ENCODE measurements at regions not wholly inside any gene's neighbourhood (a gene's known extent, or its start where the extent isn't known, plus 50 kb on each side); places are given as distances from the start of the nearest gene placed in this dataset.

GRCh38 chr13:73599232-73600128, 534.7 kb downstream of the KLF12 start:
- Mint-ChIP-seq H3K27ac (no peak overlapping the region), H3K36me3 (ENCODE audit: low read depth) (no peaks in the 10 kb centered on the region), H3K27me3 (no peaks in the 10 kb centered on the region), H3K9me3 (no peaks in the 10 kb centered on the region), H3K4me1 (no peaks in the 10 kb centered on the region), H3K4me3 (no peak overlapping the region)
- DNase-seq: no peak
- intact Hi-C loops (cut with micrococcal nuclease): no loop called here
- ATAC-seq (ENCODE audit: low read depth): no peak
- ChIA-PET POLR2A (no interaction called here), CTCF (no interaction called here)
- no peak for TF ChIP-seq CTCF (IDR thresholded peaks at IDR 0.05)

GRCh38 chr13:73598020-73598712, 536.0 kb downstream of the KLF12 start:
- Mint-ChIP-seq H3K4me3 (no peak overlapping the region), H3K4me1 (no peaks in the 10 kb centered on the region), H3K9me3 (no peaks in the 10 kb centered on the region), H3K27me3 (no peaks in the 10 kb centered on the region), H3K27ac (no peak overlapping the region), H3K36me3 (ENCODE audit: low read depth) (no peaks in the 10 kb centered on the region)
- DNase-seq: no peak
- no peak for TF ChIP-seq CTCF (IDR thresholded peaks at IDR 0.05)
- ATAC-seq (ENCODE audit: low read depth): no peak
- intact Hi-C loops (cut with micrococcal nuclease): no loop called here
- CTCF ChIA-PET: no interaction called here
- POLR2A ChIA-PET: no interaction called here

DNA sequence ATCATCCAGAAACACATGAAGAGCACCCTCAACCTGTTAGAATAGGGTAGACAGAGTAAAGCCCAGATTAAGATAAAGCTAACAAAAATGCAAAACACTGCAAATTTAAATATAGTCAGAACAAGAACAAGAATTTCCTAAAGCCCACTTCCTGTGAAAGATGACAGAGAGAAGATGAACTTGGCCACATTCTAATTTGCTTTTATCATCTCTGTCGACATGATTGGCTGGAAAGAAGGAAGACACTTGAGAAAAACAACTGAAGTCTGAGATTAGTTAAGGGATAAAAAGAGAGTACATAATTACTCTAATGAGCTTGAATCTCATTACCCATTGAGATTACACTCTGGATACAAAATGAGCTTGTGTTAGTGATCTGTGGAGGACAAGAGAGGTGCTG, 537.6 kb downstream of the KLF5 start:
- ChIA-PET CTCF (no interaction called here), POLR2A (no interaction called here)
- TF ChIP-seq CTCF (IDR thresholded peaks at IDR 0.05): no peak
- no peak overlapping the region for H3K27ac Mint-ChIP-seq
- intact Hi-C loops (cut with micrococcal nuclease): no loop called here
- H3K36me3 Mint-ChIP-seq (ENCODE audit: low read depth): no peaks in the 10 kb centered on the region
- H3K27me3 Mint-ChIP-seq: no peaks in the 10 kb centered on the region
- no peak for ATAC-seq (ENCODE audit: low read depth)
- no peaks in the 10 kb centered on the region for H3K9me3 Mint-ChIP-seq
- no peak for DNase-seq
- H3K4me1 Mint-ChIP-seq: no peaks in the 10 kb centered on the region
- H3K4me3 Mint-ChIP-seq: no peak overlapping the region

DNA sequence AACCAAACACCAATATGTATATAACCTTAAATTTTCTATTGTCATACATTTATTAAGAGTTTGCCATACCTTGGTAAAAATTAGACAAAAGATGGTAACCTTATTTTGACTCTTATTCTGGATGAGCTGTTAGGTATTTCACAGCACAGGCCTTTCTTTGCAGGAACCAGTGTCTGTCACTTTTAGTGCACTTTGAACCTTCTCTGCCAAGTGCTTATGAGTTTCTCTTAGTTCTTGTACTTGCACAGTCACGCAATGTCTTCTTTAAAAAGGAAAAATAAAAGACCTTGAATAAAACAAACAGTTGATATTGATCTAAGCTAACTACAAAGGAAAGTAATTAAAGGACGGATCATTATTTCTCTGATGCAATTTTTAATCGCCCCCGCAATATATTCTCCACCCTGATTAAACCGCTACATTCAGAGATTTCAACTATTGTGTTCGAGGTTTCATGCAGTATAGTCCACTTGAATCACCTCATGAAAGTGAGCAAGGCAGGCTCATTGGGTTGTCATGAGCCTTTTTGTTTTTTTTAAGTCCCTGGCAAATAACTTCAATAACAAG, 534.5 kb downstream of the KLF5 start:
- CTCF ChIA-PET: no interaction called here
- no peak overlapping the region for H3K4me3 Mint-ChIP-seq
- no peaks in the 10 kb centered on the region for H3K4me1 Mint-ChIP-seq
- no peak for TF ChIP-seq CTCF (IDR thresholded peaks at IDR 0.05)
- H3K9me3 Mint-ChIP-seq: no peaks in the 10 kb centered on the region
- H3K27me3 Mint-ChIP-seq: no peaks in the 10 kb centered on the region
- DNase-seq: no peak
- POLR2A ChIA-PET: no interaction called here
- no peaks in the 10 kb centered on the region for H3K36me3 Mint-ChIP-seq (ENCODE audit: low read depth)
- intact Hi-C loops (cut with micrococcal nuclease): no loop called here
- no peak for ATAC-seq (ENCODE audit: low read depth)
- H3K27ac Mint-ChIP-seq: no peak overlapping the region

- no peak for TF ChIP-seq CTCF (IDR thresholded peaks at IDR 0.05)
- H3K9me3 Mint-ChIP-seq: no peaks in the 10 kb centered on the region
- ChIA-PET POLR2A (no interaction called here), CTCF (no interaction called here)
- ATAC-seq (ENCODE audit: low read depth) (no peak), DNase-seq (no peak)
- H3K27ac Mint-ChIP-seq: no peak overlapping the region
- H3K36me3 Mint-ChIP-seq (ENCODE audit: low read depth): no peaks in the 10 kb centered on the region
- no peaks in the 10 kb centered on the region for H3K27me3 Mint-ChIP-seq
- intact Hi-C loops (cut with micrococcal nuclease): no loop called here
- no peaks in the 10 kb centered on the region for H3K4me1 Mint-ChIP-seq
- H3K4me3 Mint-ChIP-seq: no peak overlapping the region
Observed at GRCh38 chr13:73591861-73592260, 533.1 kb downstream of the KLF5 start.

Data from activated B cell treated with CpG ODN at 0.5 μM for 24 hours (primary cell).